ENCODE measurements at regions not wholly inside any gene's neighbourhood (a gene's known extent, or its start where the extent isn't known, plus 50 kb on each side); places are given as distances from the start of the nearest gene placed in this dataset.
"Not testable (repeated sequence)": the region's sequence is repeated elsewhere in the genome, so short reads cannot be mapped to it uniquely, and the experiment has no call there.

DNA sequence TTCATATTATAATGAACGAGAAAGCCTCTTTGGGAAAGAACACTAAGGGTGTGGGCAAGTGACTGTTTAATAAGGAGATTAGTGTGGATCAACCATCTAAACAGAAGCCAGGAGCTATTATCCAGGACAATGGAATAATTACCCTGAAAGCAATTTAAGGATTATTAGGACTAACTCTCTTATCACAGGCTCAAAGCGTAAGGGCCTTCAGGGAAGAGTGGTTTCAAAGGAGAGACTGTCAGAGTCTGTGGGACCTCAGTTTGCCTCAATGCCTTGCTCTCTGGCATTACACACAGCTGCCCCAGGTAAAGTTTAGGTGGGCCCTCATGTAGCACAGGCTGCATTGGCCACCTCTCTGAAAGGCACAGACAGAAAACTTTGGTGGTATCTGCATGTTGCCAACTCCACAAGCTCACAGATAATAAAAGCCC, 717.2 kb upstream of the ADGRL3 start:
- TF ChIP-seq, protein P1, sequence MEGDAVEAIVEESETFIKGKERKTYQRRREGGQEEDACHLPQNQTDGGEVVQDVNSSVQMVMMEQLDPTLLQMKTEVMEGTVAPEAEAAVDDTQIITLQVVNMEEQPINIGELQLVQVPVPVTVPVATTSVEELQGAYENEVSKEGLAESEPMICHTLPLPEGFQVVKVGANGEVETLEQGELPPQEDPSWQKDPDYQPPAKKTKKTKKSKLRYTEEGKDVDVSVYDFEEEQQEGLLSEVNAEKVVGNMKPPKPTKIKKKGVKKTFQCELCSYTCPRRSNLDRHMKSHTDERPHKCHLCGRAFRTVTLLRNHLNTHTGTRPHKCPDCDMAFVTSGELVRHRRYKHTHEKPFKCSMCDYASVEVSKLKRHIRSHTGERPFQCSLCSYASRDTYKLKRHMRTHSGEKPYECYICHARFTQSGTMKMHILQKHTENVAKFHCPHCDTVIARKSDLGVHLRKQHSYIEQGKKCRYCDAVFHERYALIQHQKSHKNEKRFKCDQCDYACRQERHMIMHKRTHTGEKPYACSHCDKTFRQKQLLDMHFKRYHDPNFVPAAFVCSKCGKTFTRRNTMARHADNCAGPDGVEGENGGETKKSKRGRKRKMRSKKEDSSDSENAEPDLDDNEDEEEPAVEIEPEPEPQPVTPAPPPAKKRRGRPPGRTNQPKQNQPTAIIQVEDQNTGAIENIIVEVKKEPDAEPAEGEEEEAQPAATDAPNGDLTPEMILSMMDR (conservative IDR thresholded peaks at IDR 0.05; ENCODE audit: low read depth), result no peak
- POLR2A ChIA-PET (ENCODE audit: low non-redundant PET), result no interaction called here
- no peak for DNase-seq (ENCODE audit: low spot score)
- no peak overlapping the region for H3K27ac ChIP-seq
- CTCF ChIA-PET, result no interaction called here

DNA sequence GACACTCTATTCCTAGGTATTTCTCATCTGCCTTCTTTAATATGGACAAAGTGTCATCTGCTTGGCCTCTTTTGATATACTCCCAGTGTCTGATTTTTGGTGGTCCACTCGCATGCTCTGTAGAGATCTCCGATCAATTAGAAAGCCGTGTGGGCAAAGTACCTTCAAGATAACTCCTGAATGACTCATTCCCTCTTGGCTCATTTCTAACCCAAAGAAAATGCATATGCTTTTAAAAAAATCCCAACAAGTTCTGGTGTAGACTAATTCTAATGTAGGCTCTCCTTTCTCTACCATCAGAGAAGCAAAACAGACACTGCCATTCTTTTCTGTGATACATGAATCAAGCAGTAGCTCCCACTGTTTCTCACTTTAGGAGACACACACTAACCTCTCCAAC, 714.9 kb upstream of the ADGRL3 start:
- TF ChIP-seq, protein P1 (conservative IDR thresholded peaks at IDR 0.05; ENCODE audit: low read depth), result no peak
- POLR2A ChIA-PET (ENCODE audit: low non-redundant PET), result no interaction called here
- H3K27ac ChIP-seq, result no peak overlapping the region
- peak; percentile 1 for DNase-seq (ENCODE audit: low spot score)
- CTCF ChIA-PET, result no interaction called here

DNA sequence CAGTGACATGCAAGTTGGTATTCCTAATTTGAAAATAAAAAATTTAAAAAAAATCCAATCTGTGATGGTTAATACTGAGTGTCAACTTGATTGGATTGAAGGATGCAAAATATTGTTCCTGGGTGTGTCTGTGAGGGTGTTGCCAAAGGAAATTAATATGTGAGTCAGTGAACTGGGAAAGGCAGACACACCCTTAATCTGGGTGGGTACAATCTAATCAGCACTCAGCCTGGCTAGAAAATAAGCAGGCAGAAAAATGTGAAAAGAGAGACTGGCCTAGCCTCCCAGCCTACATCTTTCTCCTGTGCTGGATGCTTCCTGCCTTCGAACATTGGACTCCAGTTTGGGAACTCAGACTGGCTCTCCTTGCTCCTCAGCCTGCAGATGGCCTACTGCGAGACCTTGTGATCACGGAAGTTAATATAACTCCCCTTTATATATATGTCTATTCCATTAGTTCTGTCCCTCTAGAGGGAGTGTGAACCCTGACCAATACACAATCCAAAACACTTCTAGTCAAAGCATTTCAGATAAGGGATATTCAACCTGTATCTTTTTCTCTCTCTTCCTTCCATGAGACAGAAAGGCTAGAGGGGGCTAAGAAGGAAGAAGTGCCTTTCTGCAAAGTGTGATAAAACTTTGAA, 712.9 kb upstream of the ADGRL3 start:
- POLR2A ChIA-PET (ENCODE audit: low non-redundant PET); H3K27ac ChIP-seq; CTCF ChIA-PET; DNase-seq (ENCODE audit: low spot score): not testable (repeated sequence)

DNA sequence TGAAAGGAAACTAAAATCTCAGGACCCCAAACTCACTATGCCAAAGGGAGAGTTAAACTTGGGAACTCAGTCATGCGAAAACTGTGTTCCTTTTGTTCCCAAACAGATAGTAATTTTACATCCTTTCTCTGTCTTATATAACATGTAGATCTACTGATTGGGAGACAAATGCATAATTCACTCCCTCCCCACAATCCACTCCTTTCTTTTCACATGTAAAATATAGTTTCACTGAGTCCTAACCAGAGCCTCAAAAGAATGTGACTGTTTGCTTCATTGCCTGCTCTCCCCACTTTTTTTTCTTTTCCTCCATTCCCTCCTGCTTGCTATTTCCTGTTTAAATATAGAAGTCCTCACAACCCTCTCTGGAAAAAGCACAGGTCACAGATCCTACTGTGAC, 699.3 kb upstream of the ADGRL3 start:
- no peak overlapping the region for H3K27ac ChIP-seq
- DNase-seq (ENCODE audit: low spot score), result no peak
- TF ChIP-seq, protein P1 (conservative IDR thresholded peaks at IDR 0.05; ENCODE audit: low read depth), result no peak
- ChIA-PET POLR2A (ENCODE audit: low non-redundant PET) (no interaction called here), CTCF (no interaction called here)

DNA sequence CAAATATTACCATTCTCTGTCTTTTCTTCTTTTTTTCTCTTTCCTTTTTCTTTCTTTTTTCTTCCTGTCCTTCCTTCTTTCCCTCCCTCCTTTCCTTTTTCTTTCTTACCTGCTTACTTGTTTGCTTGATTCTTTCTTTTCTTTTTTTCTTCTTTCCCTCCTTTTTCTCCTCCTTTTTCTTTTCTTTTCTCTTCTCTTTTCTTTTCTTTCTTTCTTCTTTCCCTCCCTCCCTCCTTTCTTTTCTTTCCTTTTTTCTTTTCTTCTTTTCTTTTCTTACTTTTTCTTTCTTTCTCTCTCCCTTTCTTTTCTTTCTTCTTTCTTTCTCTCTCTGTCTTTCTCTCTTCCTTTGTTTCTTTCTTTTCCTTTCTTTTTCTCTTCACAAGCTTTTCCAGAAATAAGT, 697.4 kb upstream of the ADGRL3 start:
- TF ChIP-seq, protein P1 (conservative IDR thresholded peaks at IDR 0.05; ENCODE audit: low read depth), result no peak
- ChIA-PET POLR2A (ENCODE audit: low non-redundant PET) (no interaction called here), CTCF (interaction anchor here (0.7 kb wide), 1 partner anchor 49 kb away, joined by 4 read pairs; no protein-coding TSS in a partner anchor)
- DNase-seq (ENCODE audit: low spot score), result no peak
- no peak overlapping the region for H3K27ac ChIP-seq

DNA sequence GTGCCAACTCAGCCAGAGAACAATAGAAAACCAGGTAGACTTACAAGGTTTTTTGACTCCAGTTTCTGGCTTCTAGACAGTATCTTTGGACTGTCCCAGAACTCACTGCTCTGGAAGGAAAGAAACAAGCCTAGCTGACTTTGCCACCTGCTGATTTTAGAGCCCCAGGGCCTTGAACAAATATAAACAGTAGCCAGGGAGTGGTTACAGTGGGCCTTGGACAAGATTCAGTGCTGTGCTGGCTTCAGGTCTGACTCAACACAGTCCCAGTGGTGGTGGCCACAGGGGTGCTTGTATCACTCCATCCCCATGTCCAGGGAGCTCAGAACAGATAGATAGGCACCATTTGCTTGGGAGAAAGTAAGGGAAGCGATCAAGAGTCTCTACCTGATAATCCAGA, 694.1 kb upstream of the ADGRL3 start:
- H3K27ac ChIP-seq, result no peak overlapping the region
- ChIA-PET CTCF (no interaction called here), POLR2A (ENCODE audit: low non-redundant PET) (no interaction called here)
- DNase-seq (ENCODE audit: low spot score), result no peak
- TF ChIP-seq, protein P1 (conservative IDR thresholded peaks at IDR 0.05; ENCODE audit: low read depth), result no peak

DNA sequence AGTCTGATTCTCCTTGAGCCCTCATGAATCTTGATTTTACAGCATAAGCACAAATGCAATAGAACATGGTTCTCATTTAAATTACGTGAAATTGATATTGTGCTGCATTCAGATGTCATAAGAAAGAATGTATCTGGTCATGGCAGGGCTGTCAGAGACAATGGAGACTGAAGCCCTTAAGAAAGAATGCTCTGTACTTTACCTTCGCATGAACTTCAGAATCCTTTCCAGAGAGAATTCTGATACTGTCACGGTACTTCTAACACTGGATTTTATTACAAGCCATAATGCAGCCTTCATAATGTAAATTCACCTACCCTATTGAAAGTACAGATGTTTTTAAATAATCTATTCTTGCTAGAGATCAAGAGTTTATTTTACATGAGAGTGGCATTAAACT, 677.9 kb upstream of the ADGRL3 start:
- DNase-seq (ENCODE audit: low spot score), result no peak
- CTCF ChIA-PET, result no interaction called here
- TF ChIP-seq, protein P1 (conservative IDR thresholded peaks at IDR 0.05; ENCODE audit: low read depth), result no peak
- POLR2A ChIA-PET (ENCODE audit: low non-redundant PET), result no interaction called here
- H3K27ac ChIP-seq, result no peak overlapping the region

Data from RWPE1 (cell line).